Esophagus squamous epithelium (tissue), 5 donors: ENCODE measurements at regions not wholly inside any gene's neighbourhood (a gene's known extent, or its start where the extent isn't known, plus 50 kb on each side); places are given as distances from the start of the nearest gene placed in this dataset.

Source experiments
- DNase-seq: peaks from one replicate; lab custom pipeline; 2025; lab: John Stamatoyannopoulos, UW
- H3K27ac ChIP-seq, 4 donors: fragments of 200-600 bp; sonication (generic); one replicate each; pipeline ENCODE4 v1.5.1; 2016 to 2019; ENCODE audit warnings: mild to moderate bottlenecking in 1 of 4
- H3K27me3 ChIP-seq, 4 donors: fragments of 200-600 bp; sonication (generic); 1 replicate in 3 of 4; 2 replicates in 1 of 4; pipeline versions ENCODE4 v1.5.1 to v1.6.0; 2017 to 2021; ENCODE audit warnings: antibody characterized with exemption in 1 of 4
- H3K36me3 ChIP-seq, 3 donors: fragments of 200-600 bp; sonication (generic); one replicate each; pipeline ENCODE4 v1.5.1; 2016 to 2019
- H3K4me1 ChIP-seq, 3 donors: fragments of 200-600 bp; sonication (generic); one replicate each; pipeline ENCODE4 v1.5.1; 2017 to 2019
- H3K4me3 ChIP-seq, 4 donors: fragments of 200-600 bp; sonication (generic); 1 replicate in 3 of 4; 2 replicates in 1 of 4; pipeline ENCODE4 v1.5.1; 2016 to 2019; ENCODE audit warnings: mild to moderate bottlenecking in 2 of 4, moderate library complexity in 1 of 4
- H3K9me3 ChIP-seq, 3 donors: fragments of 200-600 bp; sonication (generic); one replicate each; pipeline ENCODE4 v1.5.1; 2016 to 2019
- POLR2A ChIP-seq, 4 donors: fragments of 450-650 bp; IDR thresholded peaks; one replicate each; pipeline ENCODE4 v1.6.1; 2017; ENCODE audit warnings: antibody characterized with exemption in 4 of 4, mild to moderate bottlenecking in 4 of 4, moderate library complexity in 3 of 4
- WGBS, 2 donors: methylation state at CpG; one replicate each; pipeline ENCODE4 v1.1.5; 2018; 5-methylcytosine and 5-hydroxymethylcytosine counted together
- intact Hi-C: fragments of 100-400 bp; cut with DNase I; formaldehyde crosslinking; loops from one replicate; pipeline ENCODE4 v1.15.0; 2022
- TF ChIP-seq, protein P1 (sequence below), 6 experiments: fragments of 450-650 bp in 4 of 6; fragments of 200-600 bp in 2 of 6; sonication (generic) in 2 of 6; IDR thresholded peaks; one replicate each; pipeline ENCODE4 v1.5.1; 2016 to 2019; ENCODE audit warnings: antibody characterized with exemption in 6 of 6, mild to moderate bottlenecking in 4 of 6, moderate library complexity in 4 of 6
- donor health status: DM: yes; HTN: yes; CAD: no.

DNA sequence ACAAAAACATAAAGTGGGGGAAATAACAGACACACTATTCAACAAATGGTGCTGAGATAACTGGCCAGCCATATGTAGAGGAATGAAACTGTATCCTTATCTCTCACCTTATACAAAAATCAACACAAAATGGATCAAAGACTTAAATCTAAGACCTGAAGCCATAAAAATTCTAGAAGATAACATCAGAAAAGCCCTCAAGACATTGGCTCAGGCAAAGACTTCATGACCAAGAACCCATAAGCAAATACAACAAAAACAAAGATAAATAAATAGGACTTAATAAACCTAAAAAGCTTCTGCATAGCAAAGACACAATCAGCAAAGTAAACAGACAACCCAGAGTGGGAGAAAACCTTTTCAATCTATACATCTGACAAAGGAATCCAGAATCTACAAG, 278.9 kb downstream of the PIK3C3 start:
- no peaks in the 10 kb centered on the region for H3K36me3 ChIP-seq
- no peaks in the 10 kb centered on the region for H3K4me1 ChIP-seq
- intact Hi-C loops: no loop called here
- H3K9me3 ChIP-seq: no peaks in the 10 kb centered on the region
- DNase-seq: no peak
- TF ChIP-seq POLR2A (IDR thresholded peaks at IDR 0.05): no peak
- TF ChIP-seq, protein P1, sequence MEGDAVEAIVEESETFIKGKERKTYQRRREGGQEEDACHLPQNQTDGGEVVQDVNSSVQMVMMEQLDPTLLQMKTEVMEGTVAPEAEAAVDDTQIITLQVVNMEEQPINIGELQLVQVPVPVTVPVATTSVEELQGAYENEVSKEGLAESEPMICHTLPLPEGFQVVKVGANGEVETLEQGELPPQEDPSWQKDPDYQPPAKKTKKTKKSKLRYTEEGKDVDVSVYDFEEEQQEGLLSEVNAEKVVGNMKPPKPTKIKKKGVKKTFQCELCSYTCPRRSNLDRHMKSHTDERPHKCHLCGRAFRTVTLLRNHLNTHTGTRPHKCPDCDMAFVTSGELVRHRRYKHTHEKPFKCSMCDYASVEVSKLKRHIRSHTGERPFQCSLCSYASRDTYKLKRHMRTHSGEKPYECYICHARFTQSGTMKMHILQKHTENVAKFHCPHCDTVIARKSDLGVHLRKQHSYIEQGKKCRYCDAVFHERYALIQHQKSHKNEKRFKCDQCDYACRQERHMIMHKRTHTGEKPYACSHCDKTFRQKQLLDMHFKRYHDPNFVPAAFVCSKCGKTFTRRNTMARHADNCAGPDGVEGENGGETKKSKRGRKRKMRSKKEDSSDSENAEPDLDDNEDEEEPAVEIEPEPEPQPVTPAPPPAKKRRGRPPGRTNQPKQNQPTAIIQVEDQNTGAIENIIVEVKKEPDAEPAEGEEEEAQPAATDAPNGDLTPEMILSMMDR (IDR thresholded peaks at IDR 0.05): no peak
- no peak overlapping the region for H3K4me3 ChIP-seq
- no peak overlapping the region for H3K27ac ChIP-seq
- no peaks in the 10 kb centered on the region for H3K27me3 ChIP-seq

DNA sequence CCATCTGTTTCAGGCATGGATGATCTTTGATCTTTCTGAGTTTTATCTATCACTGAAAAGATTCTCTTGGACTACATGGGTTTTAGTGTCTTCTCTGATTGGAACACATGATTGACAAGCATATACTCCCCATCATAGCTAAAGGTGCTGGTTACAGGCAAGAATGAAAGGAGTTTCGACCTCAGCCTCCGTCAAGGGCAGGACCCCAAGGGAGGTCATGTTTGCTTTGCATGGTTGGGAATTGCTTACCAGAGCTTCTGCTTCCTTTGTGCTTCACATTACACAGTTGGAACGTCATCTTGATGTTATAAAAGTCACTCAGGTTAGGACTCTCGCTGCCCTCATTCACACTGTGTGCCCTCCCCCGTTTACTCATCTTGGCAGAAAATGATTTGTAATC, 287.7 kb downstream of the PIK3C3 start:
- H3K27ac ChIP-seq: no peak overlapping the region
- TF ChIP-seq POLR2A (IDR thresholded peaks at IDR 0.05): no peak
- TF ChIP-seq, protein P1 (IDR thresholded peaks at IDR 0.05): no peak
- H3K4me3 ChIP-seq: no peak overlapping the region
- H3K9me3 ChIP-seq: no peaks in the 10 kb centered on the region
- H3K27me3 ChIP-seq: no peaks in the 10 kb centered on the region
- intact Hi-C loops: no loop called here
- WGBS, 2 donors: 52 to 71% methylated on average over 5 of the region's 5 CpGs
- DNase-seq: no peak
- H3K4me1 ChIP-seq: no peaks in the 10 kb centered on the region
- no peaks in the 10 kb centered on the region for H3K36me3 ChIP-seq

DNA sequence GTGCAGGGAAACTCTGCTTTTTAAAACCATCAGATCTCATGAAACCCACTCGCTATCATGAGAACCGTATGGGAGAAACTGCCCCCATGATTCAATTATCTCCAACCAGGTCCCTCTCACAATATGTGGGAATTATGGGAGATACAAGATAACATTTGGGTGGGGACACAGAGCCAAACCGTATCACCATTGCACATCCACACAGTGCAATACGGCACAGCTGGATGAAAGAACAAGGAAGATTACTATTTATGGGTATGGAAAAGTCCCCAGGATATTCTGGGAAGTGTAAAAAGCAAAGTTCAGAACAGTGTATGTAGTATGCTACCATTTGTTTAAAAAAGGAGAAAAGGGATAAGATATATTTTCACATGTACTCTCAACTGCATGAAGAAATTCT, 290.1 kb downstream of the PIK3C3 start:
- DNase-seq: no peak
- Histone ChIP-seq H3K27ac (no peak overlapping the region), H3K4me3 (no peak overlapping the region), H3K9me3 (no peaks in the 10 kb centered on the region), H3K4me1 (no peaks in the 10 kb centered on the region), H3K27me3 (no peaks in the 10 kb centered on the region), H3K36me3 (no peaks in the 10 kb centered on the region)
- intact Hi-C loops: no loop called here
- TF ChIP-seq, protein P1 (IDR thresholded peaks at IDR 0.05): no peak
- TF ChIP-seq POLR2A (IDR thresholded peaks at IDR 0.05): no peak
- 84 to 94% methylated on average over 4 of the region's 4 CpGs for WGBS, 2 donors

DNA sequence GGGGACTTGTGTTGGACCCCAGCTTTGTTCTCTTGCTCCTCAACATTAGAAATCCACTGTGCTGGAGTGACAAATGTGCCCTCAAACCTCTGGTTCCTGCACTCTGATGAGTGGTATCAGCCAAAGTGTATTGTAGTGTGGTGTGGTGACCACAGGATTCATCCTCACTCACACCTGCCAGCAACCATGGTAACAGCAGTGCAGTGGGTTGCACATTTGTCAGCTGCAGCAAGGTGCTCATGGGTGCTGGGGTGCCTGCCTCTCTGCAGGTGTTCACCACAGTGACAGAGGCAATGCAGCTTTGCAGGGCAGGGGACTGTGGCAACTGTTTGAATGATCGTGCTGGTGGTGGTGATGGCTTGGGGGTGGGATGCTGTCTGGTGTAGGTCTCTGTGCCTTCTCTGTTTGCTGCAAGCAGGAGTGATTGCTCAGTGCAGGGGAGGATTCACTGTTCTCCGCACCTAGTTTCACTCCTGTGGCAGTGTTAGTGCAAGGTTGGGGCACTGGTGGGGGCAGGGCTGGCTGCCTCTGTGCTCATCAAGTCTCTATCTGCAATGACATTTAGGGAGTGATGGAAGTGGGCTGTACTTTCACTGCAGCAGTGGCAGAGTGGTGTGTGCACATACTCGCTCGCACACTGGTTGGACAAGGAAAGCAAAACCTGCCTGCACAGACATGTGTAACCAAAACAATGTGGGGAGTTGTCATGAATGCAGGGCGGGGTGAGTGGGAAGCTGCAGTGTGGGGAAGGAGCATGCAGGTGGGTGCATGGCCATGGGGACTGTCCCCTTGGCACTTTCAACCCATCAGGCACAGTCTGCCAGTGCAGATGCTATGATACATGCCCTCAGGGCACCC, 301.1 kb downstream of the PIK3C3 start:
- Histone ChIP-seq H3K36me3 (no peaks in the 10 kb centered on the region), H3K9me3 (no peaks in the 10 kb centered on the region), H3K4me1 (peaks cover 0 to 8% (median 0%) of the 10 kb centered on the region in 3 donors), H3K27ac (no peak overlapping the region), H3K4me3 (no peak overlapping the region), H3K27me3 (no peaks in the 10 kb centered on the region)
- WGBS, 2 donors: 20 to 26% methylated on average over 3 of the region's 5 CpGs
- DNase-seq: no peak
- intact Hi-C loops: no loop called here
- TF ChIP-seq, protein P1 (IDR thresholded peaks at IDR 0.05): no peak
- no peak for TF ChIP-seq POLR2A (IDR thresholded peaks at IDR 0.05)

DNA sequence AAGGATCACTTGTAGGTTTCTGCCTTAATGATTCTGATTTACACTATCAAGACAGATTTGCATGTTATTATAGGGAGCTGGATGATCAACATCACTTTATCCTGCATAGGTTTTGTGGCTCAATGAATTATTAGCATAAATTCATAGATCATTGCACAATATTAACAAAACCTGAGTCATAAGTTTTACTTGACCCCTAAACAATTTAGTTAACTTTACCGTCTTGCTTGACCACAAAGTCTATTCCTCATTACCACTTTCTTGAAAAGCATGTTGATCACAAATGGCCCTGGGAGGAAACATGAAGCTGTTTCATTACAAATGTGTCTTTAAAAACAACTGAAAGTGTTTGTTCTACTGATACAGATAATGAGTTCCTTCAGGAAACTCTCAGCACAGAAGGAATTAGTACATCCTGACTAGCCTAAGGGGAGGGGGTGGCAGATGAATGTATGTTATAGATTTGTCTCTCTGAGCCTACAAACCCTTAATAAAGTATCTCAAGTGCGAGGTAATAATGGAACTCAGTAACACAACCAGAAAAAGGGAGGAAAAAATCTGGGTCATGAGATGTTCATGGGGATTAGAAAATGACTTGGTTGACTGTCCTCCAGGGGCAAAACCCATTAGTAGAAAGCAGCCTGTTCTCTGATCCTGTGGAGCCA, 303.4 kb downstream of the PIK3C3 start:
- TF ChIP-seq POLR2A (IDR thresholded peaks at IDR 0.05): no peak
- TF ChIP-seq, protein P1 (IDR thresholded peaks at IDR 0.05): no peak
- no peaks in the 10 kb centered on the region for H3K36me3 ChIP-seq

More for the DNA sequence above, 303.4 kb downstream of the PIK3C3 start:
- intact Hi-C loops: no loop called here
- no peaks in the 10 kb centered on the region for H3K9me3 ChIP-seq
- peaks cover 0 to 8% (median 0%) of the 10 kb centered on the region in 3 donors for H3K4me1 ChIP-seq
- no peak overlapping the region for H3K4me3 ChIP-seq
- no peak overlapping the region for H3K27ac ChIP-seq
- WGBS, 2 donors: 40 to 65% methylated on average over 2 of the region's 2 CpGs
- no peak for DNase-seq
- no peaks in the 10 kb centered on the region for H3K27me3 ChIP-seq
